ENCODE measurements at regions not wholly inside any gene's neighbourhood (a gene's known extent, or its start where the extent isn't known, plus 50 kb on each side); places are given as distances from the start of the nearest gene placed in this dataset.

DNA sequence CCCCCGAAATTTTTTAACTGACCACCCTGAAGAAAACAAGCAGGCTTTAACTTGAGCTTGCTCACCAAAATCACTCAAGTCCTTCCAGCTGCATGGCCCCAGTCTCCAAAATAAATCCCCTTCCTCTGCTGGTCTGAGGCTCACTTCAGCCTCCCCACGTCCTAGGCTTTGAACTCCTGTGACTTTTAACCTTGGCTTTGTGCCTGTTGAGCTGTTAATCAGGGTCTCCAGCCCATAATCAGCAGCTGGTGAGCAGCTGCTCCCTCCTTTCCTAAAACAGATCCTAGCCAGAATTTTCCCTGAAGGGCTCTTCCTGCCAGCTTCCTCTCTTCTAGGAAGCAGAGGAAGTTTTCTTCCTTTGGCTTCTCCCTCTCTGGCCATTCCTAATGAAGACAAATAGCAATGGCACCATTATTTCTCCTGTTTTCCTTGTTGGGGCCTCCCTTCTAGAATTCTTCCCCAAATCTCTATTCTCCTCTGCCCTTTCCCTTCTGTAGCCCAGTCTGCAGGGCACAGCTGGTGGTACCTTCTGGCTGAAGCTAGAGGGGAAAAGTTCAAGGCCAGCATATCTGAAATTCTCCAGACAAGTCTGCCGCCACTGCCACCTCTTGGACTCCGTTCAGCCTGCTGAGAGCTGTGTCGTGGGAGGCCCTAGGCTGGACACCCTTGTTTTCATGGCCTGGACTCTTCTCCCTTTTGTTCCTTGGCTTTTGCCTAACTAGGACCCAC is 152.1 kb downstream of the NOC3L start:
- no peaks in the 10 kb centered on the region for H3K27me3 ChIP-seq (replicated peaks; ENCODE audit: insufficient read depth, low read length)
- H2AFZ ChIP-seq (ENCODE audit: low read length), result no peak overlapping the region
- DNase-seq, result no peak
- no peak for TF ChIP-seq EZH2phosphoT487 (IDR thresholded peaks at IDR 0.05; ENCODE audit: low read length)
- TF ChIP-seq, protein P1, sequence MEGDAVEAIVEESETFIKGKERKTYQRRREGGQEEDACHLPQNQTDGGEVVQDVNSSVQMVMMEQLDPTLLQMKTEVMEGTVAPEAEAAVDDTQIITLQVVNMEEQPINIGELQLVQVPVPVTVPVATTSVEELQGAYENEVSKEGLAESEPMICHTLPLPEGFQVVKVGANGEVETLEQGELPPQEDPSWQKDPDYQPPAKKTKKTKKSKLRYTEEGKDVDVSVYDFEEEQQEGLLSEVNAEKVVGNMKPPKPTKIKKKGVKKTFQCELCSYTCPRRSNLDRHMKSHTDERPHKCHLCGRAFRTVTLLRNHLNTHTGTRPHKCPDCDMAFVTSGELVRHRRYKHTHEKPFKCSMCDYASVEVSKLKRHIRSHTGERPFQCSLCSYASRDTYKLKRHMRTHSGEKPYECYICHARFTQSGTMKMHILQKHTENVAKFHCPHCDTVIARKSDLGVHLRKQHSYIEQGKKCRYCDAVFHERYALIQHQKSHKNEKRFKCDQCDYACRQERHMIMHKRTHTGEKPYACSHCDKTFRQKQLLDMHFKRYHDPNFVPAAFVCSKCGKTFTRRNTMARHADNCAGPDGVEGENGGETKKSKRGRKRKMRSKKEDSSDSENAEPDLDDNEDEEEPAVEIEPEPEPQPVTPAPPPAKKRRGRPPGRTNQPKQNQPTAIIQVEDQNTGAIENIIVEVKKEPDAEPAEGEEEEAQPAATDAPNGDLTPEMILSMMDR (IDR thresholded peaks at IDR 0.05; ENCODE audit: low read length), result no peak
- no peak for TF ChIP-seq EZH2 (optimal IDR thresholded peaks at IDR 0.05; ENCODE audit: low read depth, low read length)
- H3K9me2 ChIP-seq (replicated peaks; ENCODE audit: insufficient read depth, low read length), result no peaks in the 10 kb centered on the region
- no peak overlapping the region for H3K9ac ChIP-seq (ENCODE audit: low read length)
- H3K36me3 ChIP-seq (replicated peaks; ENCODE audit: insufficient read depth, low read length), result no peaks in the 10 kb centered on the region
- H4K20me1 ChIP-seq (ENCODE audit: insufficient read depth, low read length), result no peaks in the 10 kb centered on the region
- no peak overlapping the region for H3K4me2 ChIP-seq (ENCODE audit: low read depth, low read length)
- no peaks in the 10 kb centered on the region for H3K9me3 ChIP-seq (replicated peaks; ENCODE audit: insufficient read depth, low read length)
- H3F3A ChIP-seq (ENCODE audit: insufficient read depth, low read length), result no peaks in the 10 kb centered on the region
- no peak overlapping the region for H3K27ac ChIP-seq (ENCODE audit: low read length)
- no peaks in the 10 kb centered on the region for H3K4me1 ChIP-seq (ENCODE audit: low read length)
- no peaks in the 10 kb centered on the region for H3K79me2 ChIP-seq (ENCODE audit: low read length)
- no peak overlapping the region for H3K4me3 ChIP-seq (ENCODE audit: low read length)

DNA sequence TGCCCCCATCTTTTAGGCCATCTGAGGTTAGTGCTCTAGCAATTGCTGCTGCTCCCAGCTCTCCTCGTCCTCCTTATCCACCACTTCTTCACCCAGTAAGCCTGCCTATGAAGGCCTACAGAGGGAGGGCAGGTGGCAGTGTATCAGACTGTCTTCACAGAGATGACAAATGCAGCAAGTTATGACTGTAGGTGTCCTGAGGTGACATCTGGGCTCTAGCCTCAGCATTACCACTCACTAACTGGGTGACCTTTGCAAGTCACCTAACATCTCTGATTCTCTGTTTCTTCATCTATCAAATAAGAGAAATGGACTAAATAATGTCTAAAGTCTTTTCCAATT is 151.6 kb downstream of the NOC3L start:
- H3K79me2 ChIP-seq (ENCODE audit: low read length), result no peaks in the 10 kb centered on the region
- H3F3A ChIP-seq (ENCODE audit: insufficient read depth, low read length), result no peaks in the 10 kb centered on the region
- no peak overlapping the region for H2AFZ ChIP-seq (ENCODE audit: low read length)
- H3K27ac ChIP-seq (ENCODE audit: low read length), result no peak overlapping the region
- no peak overlapping the region for H3K4me2 ChIP-seq (ENCODE audit: low read depth, low read length)
- no peaks in the 10 kb centered on the region for H3K27me3 ChIP-seq (replicated peaks; ENCODE audit: insufficient read depth, low read length)
- TF ChIP-seq, protein P1 (IDR thresholded peaks at IDR 0.05; ENCODE audit: low read length), result no peak
- no peak for TF ChIP-seq EZH2phosphoT487 (IDR thresholded peaks at IDR 0.05; ENCODE audit: low read length)
- no peak for TF ChIP-seq EZH2 (optimal IDR thresholded peaks at IDR 0.05; ENCODE audit: low read depth, low read length)
- H3K4me3 ChIP-seq (ENCODE audit: low read length), result no peak overlapping the region
- no peaks in the 10 kb centered on the region for H3K9me2 ChIP-seq (replicated peaks; ENCODE audit: insufficient read depth, low read length)
- H4K20me1 ChIP-seq (ENCODE audit: insufficient read depth, low read length), result no peaks in the 10 kb centered on the region
- no peak for DNase-seq
- H3K4me1 ChIP-seq (ENCODE audit: low read length), result no peaks in the 10 kb centered on the region
- no peaks in the 10 kb centered on the region for H3K9me3 ChIP-seq (replicated peaks; ENCODE audit: insufficient read depth, low read length)
- H3K9ac ChIP-seq (ENCODE audit: low read length), result no peak overlapping the region
- no peaks in the 10 kb centered on the region for H3K36me3 ChIP-seq (replicated peaks; ENCODE audit: insufficient read depth, low read length)

DNA sequence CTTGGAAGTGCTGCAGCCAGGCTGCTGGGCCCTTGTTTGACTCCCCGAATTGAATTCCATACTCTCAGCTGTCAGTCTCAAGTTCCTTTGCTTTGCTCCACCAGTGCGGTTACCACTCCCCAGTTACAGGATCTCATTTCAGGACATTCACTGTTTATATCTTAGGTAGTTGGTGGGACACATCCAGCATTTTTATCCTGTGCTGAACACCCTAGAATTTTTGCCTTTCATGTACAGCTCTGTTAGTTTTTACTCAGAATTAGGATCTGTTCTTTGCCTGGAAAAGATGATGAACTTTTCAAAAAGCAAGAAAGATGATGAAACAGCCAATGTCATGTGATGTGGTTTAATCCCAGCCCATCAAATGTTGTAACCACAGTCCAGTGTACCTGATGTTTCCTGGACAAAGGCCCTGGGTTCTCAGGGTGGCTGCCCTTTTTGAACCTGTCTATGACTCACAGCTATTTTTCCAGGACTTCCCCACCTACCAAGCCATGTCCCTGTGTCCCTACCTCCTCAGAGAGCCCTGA is 149.7 kb downstream of the NOC3L start:
- no peaks in the 10 kb centered on the region for H3K36me3 ChIP-seq (replicated peaks; ENCODE audit: insufficient read depth, low read length)

More for the DNA sequence above, 149.7 kb downstream of the NOC3L start:
- no peak overlapping the region for H2AFZ ChIP-seq (ENCODE audit: low read length)
- no peak for TF ChIP-seq EZH2phosphoT487 (IDR thresholded peaks at IDR 0.05; ENCODE audit: low read length)
- no peak for TF ChIP-seq EZH2 (optimal IDR thresholded peaks at IDR 0.05; ENCODE audit: low read depth, low read length)
- TF ChIP-seq, protein P1 (IDR thresholded peaks at IDR 0.05; ENCODE audit: low read length), result no peak
- no peaks in the 10 kb centered on the region for H3K79me2 ChIP-seq (ENCODE audit: low read length)
- H3F3A ChIP-seq (ENCODE audit: insufficient read depth, low read length), result no peaks in the 10 kb centered on the region
- no peaks in the 10 kb centered on the region for H3K4me1 ChIP-seq (ENCODE audit: low read length)
- H3K4me2 ChIP-seq (ENCODE audit: low read depth, low read length), result no peak overlapping the region
- H3K4me3 ChIP-seq (ENCODE audit: low read length), result no peak overlapping the region
- DNase-seq, result no peak
- no peaks in the 10 kb centered on the region for H3K9me3 ChIP-seq (replicated peaks; ENCODE audit: insufficient read depth, low read length)
- H3K27ac ChIP-seq (ENCODE audit: low read length), result no peak overlapping the region
- no peak overlapping the region for H3K9ac ChIP-seq (ENCODE audit: low read length)
- H3K9me2 ChIP-seq (replicated peaks; ENCODE audit: insufficient read depth, low read length), result no peaks in the 10 kb centered on the region
- H4K20me1 ChIP-seq (ENCODE audit: insufficient read depth, low read length), result no peaks in the 10 kb centered on the region
- H3K27me3 ChIP-seq (replicated peaks; ENCODE audit: insufficient read depth, low read length), result no peaks in the 10 kb centered on the region
